A673 (cell line): ENCODE measurements at regions not wholly inside any gene's neighbourhood (a gene's known extent, or its start where the extent isn't known, plus 50 kb on each side); places are given as distances from the start of the nearest gene placed in this dataset.
"Not testable (repeated sequence)": the region's sequence is repeated elsewhere in the genome, so short reads cannot be mapped to it uniquely, and the experiment has no call there.

ENCODE experiments used
- BruUV-seq: library from RNA; stranded (reverse); fragments of 400-500 nt; replicated peaks from 2 replicates; lab custom pipeline; 2021; lab: Mats Ljungman, UMichigan
- CTCF ChIA-PET: fragments of 300-600 bp; sonication (Branson Sonifier 250); formaldehyde crosslinking; loops from one replicate; lab custom pipeline; 2022; ENCODE audit warnings: antibody characterized with exemption; lab: Charles Lee
- POLR2A ChIA-PET: fragments of 300-600 bp; sonication (Branson Sonifier 250); formaldehyde crosslinking; loops from one replicate; lab custom pipeline; 2022; ENCODE audit warnings: antibody characterized with exemption; ENCODE audit not compliant: low non-redundant PET; lab: Charles Lee
- DNase-seq: peaks from one replicate; pipeline ENCODE4 v3.0.0-alpha.2; 2015; ENCODE audit warnings: low spot score
- H3K27ac ChIP-seq: fragments of 200-600 bp; sonication (generic); 2 replicates; pipeline ENCODE4 v1.5.1; 2016; ENCODE audit warnings: mixed run types, low read depth, mild to moderate bottlenecking, mixed read lengths, antibody characterized with exemption, low read length; ENCODE audit not compliant: poor library complexity, severe bottlenecking
- H3K27me3 ChIP-seq: fragments of 200-600 bp; sonication (generic); replicated peaks from 2 replicates; pipeline ENCODE4 v1.6.1; 2017; ENCODE audit warnings: mixed run types, low read depth, mild to moderate bottlenecking, mixed read lengths, antibody characterized with exemption, low read length; ENCODE audit not compliant: insufficient read depth, poor library complexity
- H3K36me3 ChIP-seq: fragments of 200-600 bp; sonication (generic); 2 replicates; pipeline ENCODE4 v1.6.1; 2016; ENCODE audit warnings: mixed run types, mild to moderate bottlenecking, mixed read lengths, antibody characterized with exemption, low read length; ENCODE audit not compliant: insufficient read depth, poor library complexity, severe bottlenecking
- H3K4me1 ChIP-seq: fragments of 200-600 bp; sonication (generic); 2 replicates; pipeline ENCODE4 v1.6.1; 2017; ENCODE audit warnings: mixed run types, mild to moderate bottlenecking, mixed read lengths, antibody characterized with exemption, low read length; ENCODE audit not compliant: insufficient read depth, poor library complexity, severe bottlenecking
- H3K4me3 ChIP-seq: fragments of 200-600 bp; sonication (generic); 2 replicates; pipeline ENCODE4 v1.5.1; 2016; ENCODE audit warnings: low read depth, mixed run types, mild to moderate bottlenecking, mixed read lengths, low read length; ENCODE audit not compliant: poor library complexity, severe bottlenecking
- H3K9me3 ChIP-seq: fragments of 200-600 bp; sonication (generic); 2 replicates; pipeline ENCODE4 v1.6.1; 2016; ENCODE audit warnings: mixed run types, low read depth, mild to moderate bottlenecking, mixed read lengths, antibody characterized with exemption, low read length; ENCODE audit not compliant: poor library complexity, severe bottlenecking
- CTCF ChIP-seq: fragments of 300-800, 200-600 bp; sonication (generic); conservative IDR thresholded peaks from 2 replicates; pipeline ENCODE4 v1.5.1; 2017; ENCODE audit warnings: low read depth, mild to moderate bottlenecking, antibody characterized with exemption, low read length, moderate library complexity, mixed read lengths
- EZH2 ChIP-seq: fragments of 200-600 bp; sonication (generic); IDR thresholded peaks from 2 replicates; pipeline ENCODE4 v1.6.1; 2017; ENCODE audit warnings: borderline replicate concordance, low read depth, mild to moderate bottlenecking, mixed read lengths, antibody characterized with exemption, low read length; ENCODE audit not compliant: poor library complexity, severe bottlenecking
- intact Hi-C: fragments of 100-400 bp; cut with micrococcal nuclease; formaldehyde crosslinking; loops from one replicate; pipeline ENCODE4 v1.10.0; 2022; ENCODE audit not compliant: unreplicated experiment

GRCh38 chr5:100706776-100707175 lies 171.6 kb downstream of the FAM174A start:
- no peak for TF ChIP-seq EZH2
- peak; percentile 27; the same call in 1 of the 2 replicates for TF ChIP-seq CTCF
- no peaks in the 10 kb centered on the region for H3K9me3 ChIP-seq
- intact Hi-C loops = no loop called here
- BruUV-seq = no TSS peak
- H3K27ac ChIP-seq = no peak overlapping the region
- ChIA-PET CTCF (no interaction called here), POLR2A (no interaction called here)
- DNase-seq = peak; percentile 24
- H3K4me1 ChIP-seq = no peaks in the 10 kb centered on the region
- no peaks in the 10 kb centered on the region for H3K36me3 ChIP-seq
- no peak overlapping the region for H3K4me3 ChIP-seq
- no peaks in the 10 kb centered on the region for H3K27me3 ChIP-seq

- H3K27ac ChIP-seq = no peak overlapping the region
- CTCF ChIA-PET = no interaction called here
- no peaks in the 10 kb centered on the region for H3K36me3 ChIP-seq
- no TSS peak for BruUV-seq
- DNase-seq = no peak
- TF ChIP-seq EZH2 = no peak
- TF ChIP-seq CTCF = no peak
- no peaks in the 10 kb centered on the region for H3K4me1 ChIP-seq
- intact Hi-C loops = no loop called here
- H3K27me3 ChIP-seq = peaks cover 6% of the 10 kb centered on the region
- no peak overlapping the region for H3K4me3 ChIP-seq
- POLR2A ChIA-PET = no interaction called here
- no peaks in the 10 kb centered on the region for H3K9me3 ChIP-seq
Observed at GRCh38 chr5:100708645-100709171, 173.5 kb downstream of the FAM174A start.

GRCh38 chr5:100709771-100710170 lies 174.6 kb downstream of the FAM174A start:
- Histone ChIP-seq H3K9me3 (no peaks in the 10 kb centered on the region), H3K4me3 (no peak overlapping the region), H3K27me3 (peaks cover 6% of the 10 kb centered on the region), H3K4me1 (no peaks in the 10 kb centered on the region), H3K36me3 (no peaks in the 10 kb centered on the region), H3K27ac (no peak overlapping the region)
- BruUV-seq = no TSS peak
- DNase-seq = no peak
- ChIA-PET POLR2A (no interaction called here), CTCF (no interaction called here)
- TF ChIP-seq CTCF (no peak), EZH2 (no peak)
- intact Hi-C loops = no loop called here

- POLR2A ChIA-PET, H3K9me3 ChIP-seq, CTCF ChIA-PET, DNase-seq, BruUV-seq, intact Hi-C loops, H3K4me3 ChIP-seq, H3K27ac ChIP-seq, H3K27me3 ChIP-seq, H3K36me3 ChIP-seq, H3K4me1 ChIP-seq: not testable (repeated sequence)
Observed at GRCh38 chr5:100714780-100715179, 179.6 kb downstream of the FAM174A start.
